ENCODE measurements at regions not wholly inside any gene's neighbourhood (a gene's known extent, or its start where the extent isn't known, plus 50 kb on each side); places are given as distances from the start of the nearest gene placed in this dataset.

DNA sequence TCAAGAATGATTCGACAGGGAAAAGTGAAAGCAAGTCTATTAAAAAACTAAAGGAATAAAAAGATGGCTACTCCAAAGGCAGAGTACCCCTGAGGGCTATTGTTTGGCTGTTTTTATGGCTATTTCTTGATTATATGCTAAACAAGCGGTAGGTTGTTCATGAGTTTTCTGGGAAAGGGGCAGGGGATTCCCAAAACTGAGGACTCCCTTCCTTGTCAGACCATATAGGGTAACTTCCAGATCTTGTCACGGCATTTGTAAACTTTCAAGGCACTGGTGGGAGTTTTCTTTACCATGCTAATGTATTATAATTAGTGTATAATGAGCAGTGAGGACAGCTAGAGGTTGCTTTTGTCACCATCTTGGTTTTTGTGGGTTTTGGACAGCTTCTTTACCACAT is 474.9 kb upstream of the MC4R start:
- 41% methylated on average over 3 of the region's 3 CpGs for WGBS (ENCODE audit: insufficient coverage, low coverage, low lambda C conversion rate, missing lambda C conversion rate)
- H3K27ac ChIP-seq, result no peak overlapping the region
- H3K4me3 ChIP-seq, result no peak overlapping the region
- H3K4me1 ChIP-seq, result no peaks in the 10 kb centered on the region
- intact Hi-C loops (cut with DNase I), result no loop called here
- H3K27me3 ChIP-seq, result no peaks in the 10 kb centered on the region
- no peaks in the 10 kb centered on the region for H3K9me3 ChIP-seq
- ATAC-seq, result no peak
- DNase-seq, result no peak
- TF ChIP-seq, protein P1, sequence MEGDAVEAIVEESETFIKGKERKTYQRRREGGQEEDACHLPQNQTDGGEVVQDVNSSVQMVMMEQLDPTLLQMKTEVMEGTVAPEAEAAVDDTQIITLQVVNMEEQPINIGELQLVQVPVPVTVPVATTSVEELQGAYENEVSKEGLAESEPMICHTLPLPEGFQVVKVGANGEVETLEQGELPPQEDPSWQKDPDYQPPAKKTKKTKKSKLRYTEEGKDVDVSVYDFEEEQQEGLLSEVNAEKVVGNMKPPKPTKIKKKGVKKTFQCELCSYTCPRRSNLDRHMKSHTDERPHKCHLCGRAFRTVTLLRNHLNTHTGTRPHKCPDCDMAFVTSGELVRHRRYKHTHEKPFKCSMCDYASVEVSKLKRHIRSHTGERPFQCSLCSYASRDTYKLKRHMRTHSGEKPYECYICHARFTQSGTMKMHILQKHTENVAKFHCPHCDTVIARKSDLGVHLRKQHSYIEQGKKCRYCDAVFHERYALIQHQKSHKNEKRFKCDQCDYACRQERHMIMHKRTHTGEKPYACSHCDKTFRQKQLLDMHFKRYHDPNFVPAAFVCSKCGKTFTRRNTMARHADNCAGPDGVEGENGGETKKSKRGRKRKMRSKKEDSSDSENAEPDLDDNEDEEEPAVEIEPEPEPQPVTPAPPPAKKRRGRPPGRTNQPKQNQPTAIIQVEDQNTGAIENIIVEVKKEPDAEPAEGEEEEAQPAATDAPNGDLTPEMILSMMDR (IDR thresholded peaks at IDR 0.05), result no peak
- no peak for TF ChIP-seq POLR2A (IDR thresholded peaks at IDR 0.05)
- H3K36me3 ChIP-seq, result no peaks in the 10 kb centered on the region

DNA sequence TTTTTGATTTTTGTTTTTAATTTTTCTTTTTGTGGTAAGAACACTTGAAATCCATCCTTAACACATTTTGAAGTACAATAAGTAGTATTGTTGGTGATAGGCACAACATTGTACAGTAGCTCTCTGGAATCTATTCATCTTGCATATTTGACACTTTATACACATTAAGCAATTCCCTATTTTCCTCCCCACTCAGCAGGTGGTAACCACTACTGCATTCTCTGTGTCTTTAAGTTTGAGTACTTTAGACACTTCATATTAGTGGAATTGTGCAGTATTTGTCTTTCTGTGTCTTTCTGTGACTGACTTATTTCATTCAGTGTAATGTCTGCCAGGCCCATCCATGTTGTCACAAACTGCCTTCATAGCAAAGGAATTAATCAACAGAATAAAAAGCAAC is 471.7 kb upstream of the CDH20 start:
- intact Hi-C loops (cut with DNase I), result no loop called here

DNA sequence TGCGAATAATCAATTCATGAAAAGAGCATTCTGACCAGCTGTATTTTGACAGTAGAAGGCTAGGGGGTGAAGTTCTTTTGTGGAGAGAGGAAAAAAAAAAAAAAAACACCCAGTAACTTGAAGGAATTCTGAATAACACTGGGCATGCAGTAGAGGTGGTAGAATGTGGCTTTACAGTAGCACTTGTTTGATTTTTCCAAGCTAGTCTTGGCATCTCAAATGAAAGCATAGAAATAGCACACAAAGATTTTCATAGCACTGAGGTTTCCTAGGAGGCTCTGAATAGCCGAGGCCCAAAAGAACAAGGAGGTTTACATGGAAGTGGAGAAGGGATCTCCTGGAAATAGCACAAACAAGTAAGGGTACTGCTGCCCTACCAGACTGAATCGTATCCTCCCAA is 470.2 kb upstream of the CDH20 start:
- 67% methylated on average over 3 of the region's 3 CpGs for WGBS (ENCODE audit: insufficient coverage, low coverage, low lambda C conversion rate, missing lambda C conversion rate)
- Histone ChIP-seq H3K9me3 (no peaks in the 10 kb centered on the region), H3K36me3 (no peaks in the 10 kb centered on the region), H3K27me3 (no peaks in the 10 kb centered on the region), H3K27ac (no peak overlapping the region), H3K4me1 (no peaks in the 10 kb centered on the region), H3K4me3 (no peak overlapping the region)
- DNase-seq (no peak), ATAC-seq (no peak)
- no peak for TF ChIP-seq POLR2A (IDR thresholded peaks at IDR 0.05)
- TF ChIP-seq, protein P1 (IDR thresholded peaks at IDR 0.05), result no peak
- intact Hi-C loops (cut with DNase I), result no loop called here

More for the DNA sequence above, 471.7 kb upstream of the CDH20 start:
- Histone ChIP-seq H3K27me3 (no peaks in the 10 kb centered on the region), H3K4me3 (no peak overlapping the region), H3K36me3 (no peaks in the 10 kb centered on the region), H3K27ac (no peak overlapping the region), H3K4me1 (no peaks in the 10 kb centered on the region), H3K9me3 (no peaks in the 10 kb centered on the region)
- ATAC-seq (no peak), DNase-seq (no peak)
- TF ChIP-seq, protein P1 (IDR thresholded peaks at IDR 0.05), result no peak
- no peak for TF ChIP-seq POLR2A (IDR thresholded peaks at IDR 0.05)

DNA sequence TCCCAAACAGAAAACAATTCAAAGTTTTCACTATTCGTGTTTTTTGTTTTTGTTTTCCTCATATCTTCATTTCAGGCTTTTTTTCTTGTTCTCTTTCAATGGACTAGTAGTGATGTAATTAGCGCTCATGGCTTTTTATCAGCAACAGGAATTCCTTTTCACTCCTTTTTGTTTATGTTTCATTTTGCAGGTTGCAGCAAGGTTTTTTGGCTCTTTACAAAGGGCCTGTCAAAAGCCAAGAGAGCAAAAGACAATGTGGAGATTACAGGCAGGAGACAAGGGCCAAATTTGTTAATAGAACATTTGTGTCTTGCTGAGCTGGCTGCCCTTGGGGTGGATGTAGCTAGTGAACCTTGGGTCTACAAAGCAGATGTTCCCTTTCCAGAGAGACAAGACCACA is 467.4 kb upstream of the CDH20 start:
- ATAC-seq, result no peak

More for the DNA sequence above, 467.4 kb upstream of the CDH20 start:
- DNase-seq, result no peak
- no peak overlapping the region for H3K27ac ChIP-seq
- no peaks in the 10 kb centered on the region for H3K27me3 ChIP-seq
- intact Hi-C loops (cut with DNase I), result no loop called here
- no peak overlapping the region for H3K4me3 ChIP-seq
- H3K36me3 ChIP-seq, result no peaks in the 10 kb centered on the region
- no peak for TF ChIP-seq POLR2A (IDR thresholded peaks at IDR 0.05)
- TF ChIP-seq, protein P1 (IDR thresholded peaks at IDR 0.05), result no peak
- H3K9me3 ChIP-seq, result no peaks in the 10 kb centered on the region
- no peaks in the 10 kb centered on the region for H3K4me1 ChIP-seq
- 31% methylated on average over 2 of the region's 2 CpGs for WGBS (ENCODE audit: insufficient coverage, low coverage, low lambda C conversion rate, missing lambda C conversion rate)
